ENCODE measurements at regions not wholly inside any gene's neighbourhood (a gene's known extent, or its start where the extent isn't known, plus 50 kb on each side); places are given as distances from the start of the nearest gene placed in this dataset.

DNA sequence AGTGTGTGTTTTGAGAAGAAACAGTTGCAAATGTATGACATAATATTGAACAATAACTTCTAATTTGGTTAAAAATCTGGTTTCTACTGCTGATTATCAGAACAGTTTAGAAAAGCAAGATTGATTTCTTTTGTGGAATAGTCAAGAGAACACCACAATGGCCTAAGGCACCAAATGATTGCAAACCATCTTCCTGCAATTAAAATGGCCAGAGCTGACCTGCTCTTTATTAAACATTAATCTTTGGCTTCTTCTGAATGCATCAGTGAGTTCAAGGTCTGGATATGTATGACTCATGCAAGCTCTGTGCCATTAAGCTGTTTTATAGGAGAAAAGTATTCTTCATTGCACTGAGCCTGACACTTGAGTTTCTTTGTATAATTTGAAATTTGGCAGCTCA lies 107.8 kb upstream of the PDHA2 start:
- TF ChIP-seq POLR2AphosphoS5 (IDR thresholded peaks at IDR 0.05; ENCODE audit: insufficient read depth, low read depth, low read length) (no peak), EZH2 (IDR thresholded peaks at IDR 0.05; ENCODE audit: borderline replicate concordance, low read depth, low read length, severe bottlenecking) (no peak)

All from endothelial cell of umbilical vein (primary cell).